H1 (cell line): ENCODE measurements at regions not wholly inside any gene's neighbourhood (a gene's known extent, or its start where the extent isn't known, plus 50 kb on each side); places are given as distances from the start of the nearest gene placed in this dataset.

ENCODE experiments used
- CTCF ChIA-PET: fragments of 300-600 bp; sonication (Branson Sonifier 250); formaldehyde crosslinking; loops from one replicate; lab custom pipeline; 2021; ENCODE audit not compliant: partially characterized antibody; lab: Charles Lee
- POLR2A ChIA-PET: fragments of 300-600 bp; sonication (Branson Sonifier 250); formaldehyde crosslinking; loops from one replicate; lab custom pipeline; 2021; ENCODE audit warnings: inconsistent platforms; ENCODE audit not compliant: partially characterized antibody; lab: Charles Lee
- DNase-seq, 2 experiments: peaks; one replicate each; pipeline versions ENCODE4 v3.0.0 to v3.0.0-alpha.2; 2010 to 2022; ENCODE audit warnings: low spot score in 2 of 2, low read depth in 1 of 2, mixed read lengths in 1 of 2
- FAIRE-seq: peaks from 2 replicates; lab custom pipeline; 2011; peaks lifted over from hg19 to GRCh38; lab: Jason Lieb, UNC
- H2AFZ ChIP-seq: 2 replicates; pipeline ENCODE4 v1.8.1; 2012; ENCODE audit warnings: low read length, inconsistent platforms
- H2AK5ac ChIP-seq: 2 replicates; pipeline ENCODE4 v1.6.1; 2013; ENCODE audit warnings: low read depth, low read length
- H2BK120ac ChIP-seq: replicated peaks from 2 replicates; pipeline ENCODE3; 2013; ENCODE audit warnings: low read depth, low read length, inconsistent platforms
- H2BK12ac ChIP-seq: 2 replicates; pipeline ENCODE4 v1.6.1; 2013; ENCODE audit warnings: low read depth, low read length
- H2BK15ac ChIP-seq: 2 replicates; pipeline ENCODE4 v1.6.1; 2013; ENCODE audit warnings: low read length
- H2BK20ac ChIP-seq: 2 replicates; pipeline ENCODE4 v1.6.1; 2013; ENCODE audit warnings: low read length
- H2BK5ac ChIP-seq: 2 replicates; pipeline ENCODE4 v1.6.1; 2013; ENCODE audit warnings: low read depth, low read length
- H3K14ac ChIP-seq: 2 replicates; pipeline ENCODE4 v1.6.1; 2013; ENCODE audit warnings: inconsistent platforms; ENCODE audit not compliant: insufficient read length
- H3K18ac ChIP-seq: 2 replicates; pipeline ENCODE4 v1.6.1; 2013; ENCODE audit warnings: low read length; ENCODE audit errors: extremely low read depth
- H3K23ac ChIP-seq: 2 replicates; pipeline ENCODE4 v1.6.1; 2013; ENCODE audit warnings: inconsistent platforms; ENCODE audit not compliant: insufficient read length
- H3K23me2 ChIP-seq: 2 replicates; pipeline ENCODE4 v1.6.1; 2013; ENCODE audit warnings: low read depth, low read length
- H3K27ac ChIP-seq: 2 replicates; pipeline ENCODE4 v1.6.1; 2011; ENCODE audit warnings: low read depth, low read length, inconsistent platforms
- H3K27me3 ChIP-seq, 4 experiments: replicated peaks in 1 of 4; 1 replicate in 1 of 4; 2 replicates in 3 of 4; pipeline versions ENCODE4 v1.6.1 to v1.8.1; 2011 to 2013; ENCODE audit warnings: low read length in 3 of 4, mild to moderate bottlenecking in 3 of 4, inconsistent platforms in 2 of 4, mixed read lengths in 2 of 4, moderate library complexity in 1 of 4; ENCODE audit not compliant: control insufficient read depth in 3 of 4, insufficient read depth in 3 of 4; ENCODE audit errors: extremely low read depth in 1 of 4
- H3K36me3 ChIP-seq, 4 experiments: 2 replicates each; pipeline versions ENCODE4 v1.6.1 to v1.8.1; 2011 to 2013; ENCODE audit warnings: mild to moderate bottlenecking in 4 of 4, low read length in 3 of 4, moderate library complexity in 2 of 4, control low read depth in 1 of 4, inconsistent platforms in 1 of 4; ENCODE audit not compliant: insufficient read depth in 4 of 4, control insufficient read depth in 2 of 4
- H3K4ac ChIP-seq: replicated peaks from 2 replicates; pipeline ENCODE3; 2013; ENCODE audit warnings: low read length, low read depth, mixed read lengths, inconsistent platforms; ENCODE audit not compliant: insufficient read length
- H3K4me1 ChIP-seq, 4 experiments: replicated peaks in 1 of 4; 1 replicate in 1 of 4; 2 replicates in 3 of 4; pipeline versions ENCODE4 v1.6.1 to v1.8.1; 2011 to 2013; ENCODE audit warnings: low read length in 3 of 4, inconsistent platforms in 2 of 4, mixed read lengths in 1 of 4; ENCODE audit not compliant: insufficient read depth in 4 of 4, control insufficient read depth in 3 of 4
- H3K4me2 ChIP-seq, 2 experiments: 2 replicates each; pipeline versions ENCODE4 v1.6.1 to v1.8.1; 2011 to 2013; ENCODE audit warnings: low read depth in 2 of 2, low read length in 2 of 2, control low read depth in 1 of 2, inconsistent platforms in 1 of 2, mild to moderate bottlenecking in 1 of 2; ENCODE audit not compliant: insufficient read depth in 1 of 2
- H3K4me3 ChIP-seq, 4 experiments: fragments of 200-600, 300-600 bp in 1 of 4; sonication (generic), shearing (Covaris generic), sonication (Bioruptor Twin) in 1 of 4; 2 replicates each; pipeline versions ENCODE4 v1.5.1 to v1.8.1; 2011 to 2016; ENCODE audit warnings: low read length in 4 of 4, low read depth in 3 of 4, control low read depth in 2 of 4, inconsistent platforms in 2 of 4, mild to moderate bottlenecking in 2 of 4, mixed read lengths in 1 of 4, moderate library complexity in 1 of 4; ENCODE audit not compliant: insufficient read depth in 2 of 4; ENCODE audit errors: extremely low read depth in 1 of 4
- H3K56ac ChIP-seq: replicated peaks from 2 replicates; pipeline ENCODE3; 2013; ENCODE audit warnings: low read depth, mild to moderate bottlenecking, mixed read lengths, low read length, inconsistent platforms; ENCODE audit not compliant: insufficient read length
- H3K79me1 ChIP-seq: 2 replicates; pipeline ENCODE4 v1.6.1; 2013; ENCODE audit warnings: low read depth, low read length, control low read depth
- H3K79me2 ChIP-seq, 2 experiments: 2 replicates each; pipeline versions ENCODE4 v1.6.1 to v1.8.1; 2012 to 2013; ENCODE audit warnings: low read length in 2 of 2, mild to moderate bottlenecking in 2 of 2, inconsistent platforms in 1 of 2; ENCODE audit not compliant: insufficient read depth in 2 of 2, control insufficient read depth in 1 of 2
- H3K9ac ChIP-seq, 4 experiments: replicated peaks in 1 of 4; 1 replicate in 1 of 4; 2 replicates in 3 of 4; pipeline versions ENCODE4 v1.6.1 to v1.8.1; 2011 to 2013; ENCODE audit warnings: low read depth in 3 of 4, low read length in 3 of 4, control low read depth in 2 of 4, mild to moderate bottlenecking in 2 of 4, moderate library complexity in 2 of 4, inconsistent platforms in 1 of 4; ENCODE audit errors: extremely low read depth in 1 of 4
- H3K9me3 ChIP-seq, 2 experiments: 2 replicates each; pipeline versions ENCODE4 v1.6.1 to v1.8.1; 2012 to 2013; ENCODE audit warnings: mild to moderate bottlenecking in 2 of 2, moderate library complexity in 2 of 2, control low read depth in 1 of 2, inconsistent platforms in 1 of 2, low read depth in 1 of 2, low read length in 1 of 2, mixed read lengths in 1 of 2; ENCODE audit not compliant: insufficient read depth in 2 of 2
- H4K20me1 ChIP-seq, 2 experiments: replicated peaks in 1 of 2; 2 replicates each; pipeline versions ENCODE3 to v1.8.1; 2011 to 2013; ENCODE audit warnings: inconsistent platforms in 2 of 2, low read length in 2 of 2, mild to moderate bottlenecking in 1 of 2; ENCODE audit not compliant: insufficient read depth in 2 of 2, control insufficient read depth in 1 of 2
- H4K5ac ChIP-seq: 2 replicates; pipeline ENCODE4 v1.6.1; 2013; ENCODE audit warnings: low read length, low read depth, mixed read lengths, inconsistent platforms; ENCODE audit not compliant: insufficient read length
- H4K8ac ChIP-seq: 2 replicates; pipeline ENCODE4 v1.8.0; 2013; ENCODE audit warnings: mild to moderate bottlenecking, moderate library complexity, low read length, inconsistent platforms; ENCODE audit not compliant: insufficient read depth; ENCODE audit errors: extremely low read depth
- H4K91ac ChIP-seq: replicated peaks from 2 replicates; pipeline ENCODE3; 2013; ENCODE audit warnings: low read length, mixed read lengths, inconsistent platforms; ENCODE audit not compliant: insufficient read length
- ATF2 ChIP-seq: IDR thresholded peaks from 2 replicates; pipeline ENCODE4 v1.6.1; 2012; ENCODE audit warnings: low read length, inconsistent platforms
- CHD2 ChIP-seq: IDR thresholded peaks from 2 replicates; pipeline ENCODE4 v1.6.1; 2012; ENCODE audit warnings: low read length, improper control_type of control experiment
- EP300 ChIP-seq, 2 experiments: IDR thresholded peaks; 1 replicate in 1 of 2; 2 replicates in 1 of 2; pipeline ENCODE4 v1.6.1; 2011 to 2012; ENCODE audit warnings: low read depth in 2 of 2, low read length in 2 of 2, mild to moderate bottlenecking in 2 of 2, borderline replicate concordance in 1 of 2, inconsistent platforms in 1 of 2, moderate library complexity in 1 of 2
- MAX ChIP-seq: IDR thresholded peaks from 2 replicates; pipeline ENCODE4 v1.6.1; 2012; ENCODE audit warnings: inconsistent platforms
- RBBP5 ChIP-seq: IDR thresholded peaks from 2 replicates; pipeline ENCODE4 v1.7.1; 2012; ENCODE audit warnings: low read depth, mild to moderate bottlenecking, inconsistent platforms, low read length, moderate library complexity, borderline replicate concordance
- RFX5 ChIP-seq: IDR thresholded peaks from 2 replicates; pipeline ENCODE4 v1.6.1; 2011; ENCODE audit warnings: low read depth, low read length, improper control_type of control experiment, borderline replicate concordance
- SP1 ChIP-seq: IDR thresholded peaks from 2 replicates; pipeline ENCODE4 v1.6.1; 2011; ENCODE audit warnings: low read depth, low read length
- SP4 ChIP-seq: IDR thresholded peaks from 2 replicates; pipeline ENCODE4 v1.6.1; 2012; ENCODE audit warnings: low read length, inconsistent platforms
- TAF1 ChIP-seq: IDR thresholded peaks from 2 replicates; pipeline ENCODE4 v1.6.1; 2011; ENCODE audit warnings: mild to moderate bottlenecking, low read depth, low read length
- WGBS, 2 experiments: shearing (Covaris generic) in 1 of 2; methylation state at CpG; one replicate each; pipeline versions ENCODE4 v1.1.6 to v1.1.7; 2013 to 2015; ENCODE audit warnings: low lambda C conversion rate in 2 of 2, mixed read lengths in 2 of 2, inconsistent platforms in 1 of 2, low coverage in 1 of 2, missing lambda C conversion rate in 1 of 2; ENCODE audit not compliant: insufficient replicate concordance in 2 of 2, insufficient coverage in 1 of 2, insufficient read length in 1 of 2; ENCODE audit errors: extremely low coverage in 1 of 2, missing lambda C conversion rate in 1 of 2; 5-methylcytosine and 5-hydroxymethylcytosine counted together

- H3K9me3 ChIP-seq: peaks cover 0 to 2% of the 10 kb centered on the region in 2 experiments; a peak in 1 of 4 replicates
- H3K23me2 ChIP-seq: no peaks in the 10 kb centered on the region
- no peak overlapping the region for H3K23ac ChIP-seq
- H3K27ac ChIP-seq: no peak overlapping the region
- no peak overlapping the region for H2BK5ac ChIP-seq
- 81% methylated on average over 5 of the region's 5 CpGs; no CpG with 5 or more reads in 1 of the 2 experiments for WGBS, 2 experiments
- no peak overlapping the region for H2BK12ac ChIP-seq
- POLR2A ChIA-PET: no interaction called here
- no peak overlapping the region for H3K4me3 ChIP-seq
- H2BK120ac ChIP-seq: no peak overlapping the region
- H3K36me3 ChIP-seq: no peaks in the 10 kb centered on the region
- no peaks in the 10 kb centered on the region for H4K20me1 ChIP-seq
- H2BK20ac ChIP-seq: no peak overlapping the region
- H3K4me1 ChIP-seq: peaks cover 0 to 4% (median 0%) of the 10 kb centered on the region in 4 experiments; a peak in 1 of 7 replicates
- H3K56ac ChIP-seq: no peak overlapping the region
- H2BK15ac ChIP-seq: no peak overlapping the region
- no peak overlapping the region for H3K4ac ChIP-seq
- no peak for DNase-seq
- H3K18ac ChIP-seq: no peak overlapping the region
- H4K8ac ChIP-seq: no peak overlapping the region
- FAIRE-seq: no peak
- H3K79me2 ChIP-seq: no peaks in the 10 kb centered on the region
- no peak overlapping the region for H2AFZ ChIP-seq
- H3K4me2 ChIP-seq: no peak overlapping the region
- no peak overlapping the region for H3K14ac ChIP-seq
- no peak overlapping the region for H2AK5ac ChIP-seq
- no peak overlapping the region for H4K5ac ChIP-seq
- H3K9ac ChIP-seq: no peak overlapping the region
- no peak overlapping the region for H4K91ac ChIP-seq
- no peaks in the 10 kb centered on the region for H3K27me3 ChIP-seq
- no peaks in the 10 kb centered on the region for H3K79me1 ChIP-seq
- CTCF ChIA-PET: no interaction called here
- no peak for TF ChIP-seq SP1
- no peak for TF ChIP-seq EP300 (IDR thresholded peaks at IDR 0.05; ENCODE audit: borderline replicate concordance in 1 of 2, low read depth in 2 of 2, low read length in 2 of 2)
- no peak for TF ChIP-seq RFX5
- TF ChIP-seq MAX: no peak
- no peak for TF ChIP-seq RBBP5
- TF ChIP-seq TAF1: no peak
- no peak for TF ChIP-seq ATF2
- no peak for TF ChIP-seq CHD2
- no peak for TF ChIP-seq SP4
These were observed 172.9 kb downstream of the DEPDC1B start for GRCh38 chr5:60527072-60527471.
